AML-193 (cell line): ENCODE measurements at regions not wholly inside any gene's neighbourhood (a gene's known extent, or its start where the extent isn't known, plus 50 kb on each side); places are given as distances from the start of the nearest gene placed in this dataset.
A peak's percentile ranks its signal among the peaks of the same experiment; 100 is the strongest.

Experiments used
- DNase-seq, 2 experiments: peaks; one replicate each; lab custom pipeline; 2025; lab: John Stamatoyannopoulos, UW

DNA sequence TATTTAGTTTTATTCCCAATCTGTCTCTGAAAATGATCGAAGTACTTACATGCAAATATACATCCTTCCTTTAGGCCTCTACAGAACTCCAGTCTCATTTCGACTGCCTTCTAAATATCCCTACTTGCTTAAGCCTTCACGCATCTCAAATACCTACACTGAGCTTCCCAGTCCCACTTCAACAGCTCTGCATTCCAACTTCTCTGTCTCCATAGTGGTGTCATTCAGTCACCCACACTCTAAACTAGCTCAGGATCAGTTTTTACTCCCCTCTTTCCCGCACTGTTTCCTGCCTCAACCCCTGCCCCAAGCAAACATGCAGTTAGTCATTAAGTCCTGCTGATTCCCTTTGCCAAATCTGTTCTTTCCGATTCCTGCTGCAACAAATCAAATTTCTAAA, 91.8 kb upstream of the PREP start:
- no peak for DNase-seq

DNA sequence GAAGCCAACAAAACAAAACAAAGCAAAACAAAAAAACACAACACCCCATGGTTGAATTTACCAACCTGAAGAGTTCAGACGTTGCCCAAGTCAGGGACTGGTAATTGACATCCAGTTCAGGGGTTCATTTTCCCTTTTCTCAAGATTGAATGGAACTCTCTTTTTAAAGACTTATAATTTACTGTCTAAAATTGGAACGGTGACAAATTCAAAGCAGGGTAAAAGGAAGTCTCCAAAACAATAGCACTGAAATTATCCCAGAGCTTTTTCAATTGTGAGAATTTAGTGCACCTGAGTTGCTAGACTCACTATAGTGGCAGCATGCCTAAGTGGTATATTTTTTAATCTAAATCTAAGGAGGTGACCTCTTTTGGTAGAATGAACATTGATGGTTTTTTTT, 90.9 kb upstream of the PREP start:
- no peak for DNase-seq

DNA sequence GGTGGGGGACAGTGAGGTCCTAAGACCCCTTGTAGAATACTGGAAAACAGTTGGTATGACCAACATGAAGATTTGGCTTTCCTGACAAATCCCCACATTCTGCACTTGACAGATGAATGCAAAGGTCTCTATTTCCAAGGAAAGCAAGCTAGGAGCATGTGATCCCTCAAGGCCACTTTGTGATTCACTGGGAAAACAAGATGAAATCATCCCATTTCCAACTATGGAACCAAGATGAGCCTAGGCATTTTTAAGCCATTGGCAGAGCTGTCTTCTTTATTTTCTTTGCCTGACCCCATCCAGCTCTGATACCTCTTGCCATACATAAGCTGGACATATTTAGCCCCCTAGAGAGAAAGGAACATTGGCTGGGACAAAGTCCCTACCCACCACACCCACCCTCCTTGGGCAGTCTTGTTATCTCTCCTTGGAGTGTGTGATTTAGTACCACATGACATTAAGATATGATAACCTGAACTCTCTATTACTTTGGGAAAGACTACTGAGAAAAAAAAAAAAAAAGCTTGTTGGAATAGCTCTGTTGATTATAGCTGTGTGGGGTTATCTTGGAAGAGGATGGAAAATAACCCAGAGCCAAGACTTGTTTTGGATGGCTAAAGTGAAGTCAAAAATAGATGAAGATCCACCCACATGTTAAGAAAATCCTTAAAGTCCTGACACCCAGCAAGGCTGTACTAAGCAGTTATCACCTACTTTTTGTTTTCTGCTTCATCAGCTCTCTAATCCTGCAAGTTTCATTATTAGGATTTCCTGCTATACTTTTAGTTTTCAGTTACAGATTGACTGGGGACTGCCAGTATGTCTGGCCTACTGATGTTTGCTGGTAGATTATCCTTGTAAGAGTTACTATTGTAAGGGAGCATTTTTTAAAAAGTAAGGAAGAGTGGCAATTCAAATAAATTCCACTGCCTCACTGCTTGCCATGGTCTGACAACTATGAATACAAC, 90.1 kb upstream of the PREP start:
- DNase-seq: no peak

DNA sequence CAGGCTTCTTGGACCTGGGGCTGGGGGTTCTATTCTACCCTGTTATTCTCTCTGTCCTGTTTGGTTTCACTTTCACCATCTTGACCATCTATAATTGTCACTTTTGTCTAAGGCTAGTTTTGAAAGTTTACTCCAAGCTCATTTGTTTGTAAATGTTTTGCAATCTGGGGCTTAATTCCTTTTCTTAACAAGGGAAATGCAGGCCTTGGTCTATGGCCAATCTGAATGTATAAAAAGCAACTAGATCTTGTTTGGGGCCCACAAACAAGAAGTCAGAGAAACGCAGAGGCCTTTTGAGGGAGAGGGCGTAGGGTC, 86.3 kb upstream of the PREP start:
- no peak for DNase-seq

DNA sequence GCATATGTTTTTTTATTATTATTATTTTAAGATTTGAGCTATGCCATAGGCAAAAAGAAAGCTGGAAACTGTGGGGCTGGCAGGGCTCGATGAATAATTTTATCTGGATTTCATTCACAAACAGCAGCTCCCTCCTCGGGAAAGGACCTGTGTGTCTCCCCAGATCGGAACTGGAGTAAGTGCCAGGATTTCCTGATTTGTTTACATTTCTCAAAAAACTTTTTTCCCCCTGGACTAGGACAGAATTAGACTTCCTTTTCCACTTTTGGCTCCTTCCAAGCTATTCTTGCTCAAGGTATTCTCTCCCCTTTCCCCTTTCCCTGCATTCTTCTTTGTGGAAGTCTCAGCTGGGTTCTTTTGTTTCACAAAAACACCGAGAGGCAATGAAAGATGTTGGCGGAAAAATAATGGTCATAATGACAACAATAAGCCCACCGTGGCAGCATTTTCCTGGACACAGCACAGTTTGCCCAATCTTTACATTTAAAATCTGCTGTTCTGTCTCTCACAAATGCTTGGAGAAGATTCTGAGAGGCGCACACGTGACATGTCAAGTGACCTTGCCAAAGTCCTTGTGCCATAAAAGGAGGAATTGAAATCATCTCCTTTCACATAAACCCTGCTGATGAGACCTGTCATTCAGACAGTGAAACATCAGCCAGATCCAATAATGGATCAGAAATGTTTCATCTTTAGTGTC, 85.8 kb upstream of the PREP start:
- DNase-seq: no peak

DNA sequence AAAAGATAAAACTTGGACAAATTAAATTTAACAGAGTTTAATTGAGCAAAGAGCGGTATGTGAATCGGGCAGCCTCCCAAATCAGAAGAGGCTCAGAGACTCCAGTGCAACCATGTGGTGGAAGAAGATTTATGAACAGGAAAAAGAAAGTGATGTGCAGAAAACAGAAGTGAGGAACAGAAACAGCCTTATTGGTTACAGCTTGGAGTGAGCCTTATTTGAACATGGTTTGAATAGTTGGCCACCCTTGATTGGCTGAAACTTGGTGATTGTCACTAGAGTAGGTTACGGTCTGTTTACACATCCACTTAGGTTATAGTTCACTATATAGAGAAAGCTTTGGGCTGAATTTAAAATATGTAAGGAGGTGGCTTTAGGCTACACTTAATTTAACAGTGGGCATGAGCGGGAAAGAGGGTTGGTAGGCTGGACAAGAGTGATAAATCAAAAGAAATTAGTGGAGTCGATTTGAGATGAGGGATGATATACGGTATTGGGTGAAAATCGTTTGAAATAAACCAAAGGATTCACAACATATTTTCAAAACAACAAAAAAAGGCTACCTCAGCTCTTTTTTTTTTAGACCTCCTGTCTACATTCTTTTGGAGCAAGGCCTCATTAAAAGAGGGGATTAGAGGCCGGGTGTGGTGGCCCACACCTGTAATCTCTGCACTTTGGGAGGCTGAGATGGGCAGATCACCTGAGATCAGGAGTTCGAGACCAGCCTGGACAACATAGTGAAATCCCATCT, 84.3 kb upstream of the PREP start:
- DNase-seq: no peak

DNA sequence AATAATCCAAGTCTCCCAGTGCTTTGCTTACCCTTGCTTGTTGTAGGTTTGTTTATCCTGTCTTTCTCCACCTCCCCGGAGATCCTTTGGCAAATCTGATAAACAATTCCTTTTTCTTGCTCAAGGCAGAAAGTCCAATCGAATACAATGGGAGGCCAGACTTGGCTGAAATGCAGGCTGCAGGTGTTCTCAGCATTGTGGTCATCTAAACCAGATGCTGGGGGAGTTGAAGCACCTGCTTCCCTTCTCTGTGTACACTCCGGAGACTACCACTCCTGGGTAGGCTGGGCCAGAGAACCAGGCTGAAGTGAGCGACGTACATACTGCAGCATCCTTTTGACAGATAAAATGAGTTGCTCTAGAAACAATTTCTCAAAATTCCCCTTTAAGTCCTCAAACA, 82.6 kb upstream of the PREP start:
- DNase-seq: no peak

DNA sequence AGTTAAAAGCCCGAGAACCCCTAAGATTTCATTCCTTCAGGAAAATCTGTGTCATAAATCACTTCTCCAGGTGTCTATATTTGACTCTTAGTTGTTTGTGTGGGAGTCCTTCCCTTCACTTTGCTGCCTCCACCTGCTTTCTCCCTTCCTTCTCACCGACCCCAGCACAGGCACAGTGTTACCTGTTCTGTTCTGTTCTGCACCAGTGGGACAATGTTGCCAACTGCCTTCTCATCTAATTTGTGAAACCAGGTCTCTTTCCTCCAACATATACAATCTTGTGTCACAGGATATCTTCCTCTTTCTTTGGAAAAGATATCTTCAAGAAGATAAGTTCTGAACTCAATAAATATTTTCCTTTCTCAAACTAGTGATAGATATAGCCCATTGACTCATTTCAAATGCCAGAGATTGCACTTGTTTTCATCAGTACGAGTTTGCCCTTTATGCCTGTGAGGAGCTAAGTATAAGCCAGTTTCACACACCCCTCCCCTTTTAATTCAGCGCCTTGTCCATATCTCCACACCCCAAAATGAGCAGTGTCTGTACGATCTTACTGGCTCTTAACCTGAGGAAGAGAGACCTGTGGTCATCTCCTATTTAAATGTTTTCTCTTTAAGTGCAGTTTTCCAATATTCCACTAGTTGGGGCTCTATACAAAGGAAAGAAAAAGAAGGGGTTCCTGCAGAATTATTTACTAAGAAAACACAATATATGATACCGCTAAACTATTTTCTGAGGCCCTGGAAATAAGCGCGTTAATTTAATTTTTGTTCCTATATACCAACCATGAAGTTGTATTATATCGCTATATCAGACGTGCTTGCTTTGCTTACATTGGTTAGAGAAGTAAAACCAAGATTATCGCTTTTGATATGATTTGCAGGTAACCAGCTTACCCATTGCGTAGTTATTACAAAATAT, 81.6 kb upstream of the PREP start:
- peak; percentile 72 to 74 for DNase-seq

DNA sequence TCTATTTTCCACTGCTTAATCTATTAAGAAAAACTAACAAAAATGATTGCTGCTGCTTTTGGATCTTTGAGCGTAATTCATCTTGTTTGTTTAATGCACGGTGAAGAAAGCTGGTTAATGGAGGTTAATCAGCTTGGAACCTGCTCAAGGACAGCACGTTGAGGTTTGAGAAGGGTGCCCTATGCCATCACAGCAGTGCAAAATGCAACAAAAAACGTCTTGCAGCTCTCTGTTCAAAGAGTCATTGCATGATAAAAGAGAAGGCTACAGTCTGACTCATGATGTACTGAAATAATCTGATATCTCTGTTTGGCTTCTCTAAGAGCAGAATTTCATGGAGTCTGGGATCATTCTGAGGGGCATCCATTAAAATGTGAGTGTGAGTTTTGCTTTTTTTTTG, 80.6 kb upstream of the PREP start:
- no peak for DNase-seq

DNA sequence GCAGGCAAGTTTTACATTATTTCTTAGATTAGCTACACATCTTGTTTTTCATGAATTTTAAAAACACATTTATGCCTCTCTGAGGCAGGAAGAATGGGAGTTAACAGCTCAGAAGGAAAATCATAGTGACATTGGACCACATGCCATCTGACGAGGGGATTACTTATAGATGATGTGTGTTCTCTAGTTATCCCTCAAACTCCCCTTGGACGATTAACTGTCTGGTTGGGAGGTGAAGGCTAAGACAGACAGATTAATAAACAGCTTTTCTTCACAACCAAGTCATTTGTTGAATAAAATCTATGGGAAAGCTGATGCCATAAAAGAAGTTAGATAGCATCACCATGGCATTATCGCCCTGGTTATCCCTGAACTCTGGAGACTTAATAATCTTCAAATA, 80.0 kb upstream of the PREP start:
- no peak for DNase-seq

DNA sequence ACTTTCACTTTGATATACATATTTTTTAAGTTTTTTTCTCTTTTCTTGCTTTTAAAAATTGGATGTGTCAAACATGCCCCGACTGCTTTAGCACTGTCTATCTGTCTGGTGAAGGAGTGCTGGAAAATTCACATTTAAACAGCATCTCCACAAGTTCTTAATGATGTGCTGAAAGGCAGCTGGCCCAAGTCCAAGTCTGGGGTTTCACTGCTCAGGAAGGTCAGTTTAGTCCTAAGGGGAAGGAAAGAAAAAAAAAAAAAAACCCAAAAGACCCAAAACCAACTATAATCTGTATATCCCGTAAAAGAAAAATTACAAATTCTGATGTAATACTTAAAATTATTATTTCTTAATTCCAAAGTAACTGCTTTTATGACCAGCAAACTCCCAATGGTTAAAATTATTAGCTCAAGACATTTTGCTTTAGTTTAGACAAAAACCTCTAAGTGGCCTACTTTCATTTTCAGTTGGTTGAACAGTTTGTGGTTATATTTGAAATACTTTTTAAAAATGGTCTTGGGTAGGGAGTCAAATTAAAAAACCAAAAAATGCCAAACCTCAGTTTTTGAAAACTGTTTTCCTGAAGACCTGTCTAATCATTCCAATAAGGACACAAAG, 79.5 kb upstream of the PREP start:
- DNase-seq: peak; percentile 34 to 42

DNA sequence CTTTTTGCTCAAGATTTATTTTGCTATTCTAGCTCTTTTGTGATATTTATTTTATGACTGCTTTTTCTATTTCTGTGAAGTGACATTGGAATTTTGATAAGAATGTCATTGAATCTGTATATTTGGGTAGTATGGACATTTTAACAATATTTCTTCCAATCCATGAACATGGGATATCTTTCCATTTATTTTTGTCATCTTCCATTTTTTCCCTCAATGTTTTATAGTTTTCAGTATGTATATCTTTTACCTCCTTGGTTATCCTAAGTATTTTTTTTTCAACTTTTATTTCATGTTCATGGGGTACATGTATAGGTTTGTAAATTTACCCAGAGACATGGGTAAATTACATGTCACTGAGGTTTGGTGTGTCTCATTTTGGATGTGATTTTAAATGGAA, 74.1 kb upstream of the PREP start:
- no peak for DNase-seq

DNA sequence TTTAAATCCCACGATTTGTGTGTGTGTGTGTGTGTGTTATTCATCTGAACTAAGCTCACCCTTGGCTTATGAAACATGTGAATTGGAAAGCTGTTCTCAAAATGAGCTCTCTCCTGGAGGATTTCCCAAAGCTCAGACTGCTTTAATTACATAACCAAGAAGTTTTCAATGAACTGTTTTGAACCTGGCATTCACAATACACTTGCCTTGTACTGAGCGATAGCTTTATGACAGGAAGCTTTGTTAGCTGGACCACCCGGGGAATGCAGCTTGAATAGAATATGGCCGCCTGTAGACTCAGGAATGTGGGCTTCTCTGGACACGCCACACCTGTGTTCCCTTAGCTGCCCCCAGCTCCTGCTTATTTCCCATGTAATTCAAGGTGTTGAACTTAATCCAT, 71.4 kb upstream of the PREP start:
- no peak for DNase-seq

DNA sequence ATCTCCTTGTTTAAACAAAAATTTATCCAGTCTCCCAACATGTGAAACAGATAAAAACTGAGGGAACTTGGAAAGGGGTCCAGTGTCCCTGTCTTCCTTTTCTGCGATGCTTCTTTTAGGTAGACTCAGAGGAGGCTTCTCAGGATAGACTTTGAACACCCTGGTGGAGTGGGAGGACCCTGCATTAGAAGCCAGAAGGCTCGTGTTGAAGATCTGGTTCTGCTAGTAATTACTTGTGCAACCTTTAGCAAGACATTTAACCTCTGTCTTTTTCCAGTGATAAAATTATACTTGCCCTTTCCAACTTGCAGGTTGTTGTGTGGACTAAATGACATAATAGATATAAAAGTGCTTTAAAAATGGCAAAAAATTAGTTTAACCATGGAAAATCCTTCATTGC, 67.1 kb upstream of the PREP start:
- DNase-seq: no peak

DNA sequence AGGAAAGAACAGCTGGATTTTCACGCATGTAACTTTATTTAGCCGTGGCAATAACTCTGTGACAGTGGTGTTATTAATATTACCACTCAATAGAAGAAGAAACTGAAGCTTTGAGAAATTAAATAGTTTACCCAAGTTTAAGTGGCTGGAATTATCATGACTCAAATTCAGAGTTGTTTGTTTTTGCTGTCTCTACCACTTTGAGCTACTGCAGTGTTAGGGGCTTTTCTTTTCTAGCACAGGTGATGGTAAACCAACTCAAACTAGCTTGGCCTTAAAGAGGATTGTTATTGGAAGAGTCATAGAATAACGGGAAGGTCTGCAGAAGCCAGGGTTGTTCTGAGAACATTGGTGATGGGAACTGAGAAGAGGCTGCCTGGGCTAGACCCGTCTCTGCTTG, 66.0 kb upstream of the PREP start:
- no peak for DNase-seq

DNA sequence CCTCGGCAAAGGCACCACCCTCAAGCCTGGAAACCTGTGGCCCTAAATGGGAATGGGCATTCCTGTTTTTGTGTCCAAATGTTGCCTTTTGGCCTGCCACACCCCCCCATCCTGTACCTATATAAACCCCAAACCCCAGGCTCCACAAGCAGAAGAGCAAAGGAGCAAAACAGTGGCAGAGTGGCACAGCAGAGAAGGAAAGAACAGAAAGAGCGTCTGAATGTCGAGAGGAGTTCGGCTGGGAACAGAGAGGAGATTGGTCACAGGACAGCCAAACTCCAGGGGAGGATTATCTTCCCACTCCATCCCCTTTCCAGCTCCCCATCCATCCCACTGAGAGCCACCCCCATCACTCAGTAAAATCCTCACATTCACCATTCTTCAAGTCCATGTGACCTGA, 58.0 kb upstream of the PREP start:
- no peak for DNase-seq

DNA sequence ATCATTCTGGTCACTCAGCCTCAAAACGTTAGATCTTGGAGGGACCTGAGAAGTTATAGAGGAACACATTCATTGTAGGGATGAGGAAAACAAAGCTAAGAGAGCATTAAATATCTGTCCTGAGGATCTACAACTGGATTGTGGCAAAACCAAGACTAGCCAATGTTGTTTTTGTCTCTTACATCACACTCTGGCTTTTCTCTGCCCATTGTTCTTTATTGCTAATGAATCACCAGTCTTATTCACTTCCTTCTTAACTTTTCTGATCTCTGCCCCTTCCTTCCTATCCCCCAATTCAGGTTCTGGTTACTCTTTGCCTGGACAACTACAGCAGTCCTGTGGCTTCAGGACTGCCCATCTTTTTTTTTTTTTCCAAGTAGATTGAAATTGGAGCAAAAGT, 57.0 kb upstream of the PREP start:
- DNase-seq: peak; percentile 14 to 20

DNA sequence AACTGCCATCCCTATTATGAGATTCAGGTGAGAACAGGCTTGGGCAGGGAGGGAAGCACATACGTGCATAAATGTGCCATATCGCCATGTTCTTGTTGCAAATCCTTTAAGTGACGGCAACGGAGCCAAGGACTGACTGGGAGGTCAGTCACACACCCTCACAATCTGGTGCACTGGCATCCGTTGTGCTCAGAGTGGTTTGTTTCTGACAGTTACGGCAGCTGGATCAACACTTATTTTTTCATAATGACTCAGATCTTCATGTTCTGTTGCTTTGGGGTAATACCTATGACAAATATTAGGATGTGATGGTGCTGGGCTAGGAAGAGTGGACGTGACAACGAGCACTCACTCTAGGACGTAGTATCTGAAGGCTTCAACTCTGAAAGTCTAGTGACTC, 56.2 kb upstream of the PREP start:
- DNase-seq: no peak

DNA sequence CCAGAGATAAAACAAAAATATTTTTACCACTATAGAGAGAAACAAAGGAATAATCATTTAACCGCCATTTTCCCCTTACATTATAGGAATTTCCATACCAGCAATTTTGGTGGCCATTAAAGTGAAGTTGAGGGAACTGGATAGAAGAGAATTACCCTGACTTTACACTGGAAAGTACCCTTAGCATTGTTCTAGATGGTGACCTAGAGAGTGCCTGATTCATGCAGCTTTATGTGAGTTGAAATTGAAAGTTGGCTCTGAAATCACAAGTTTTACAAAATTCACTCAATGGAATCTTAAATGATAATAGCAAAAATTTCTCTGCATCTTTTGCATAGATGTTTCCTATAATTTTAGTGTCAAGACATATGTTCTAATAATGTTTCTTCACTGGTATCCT, 55.7 kb upstream of the PREP start:
- no peak for DNase-seq

DNA sequence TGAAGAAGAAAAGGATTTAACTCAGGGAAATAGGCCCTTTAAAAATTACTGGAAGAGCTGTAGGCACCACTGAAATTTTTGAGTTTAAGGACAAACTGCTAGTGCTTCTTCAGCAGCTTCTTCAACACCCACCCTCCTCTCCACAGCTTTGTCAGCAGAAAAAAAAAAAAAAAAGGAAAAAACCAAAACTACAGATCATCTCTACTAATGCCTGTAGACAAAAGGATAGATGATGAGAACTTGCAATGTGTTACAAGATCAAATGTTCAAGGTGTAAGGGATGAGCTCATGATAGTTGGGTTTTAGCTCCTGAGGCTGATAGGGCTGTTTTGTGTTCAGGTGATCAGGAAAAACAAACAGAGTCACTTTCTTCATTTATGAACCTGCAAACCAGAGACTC, 55.2 kb upstream of the PREP start:
- no peak for DNase-seq

DNA sequence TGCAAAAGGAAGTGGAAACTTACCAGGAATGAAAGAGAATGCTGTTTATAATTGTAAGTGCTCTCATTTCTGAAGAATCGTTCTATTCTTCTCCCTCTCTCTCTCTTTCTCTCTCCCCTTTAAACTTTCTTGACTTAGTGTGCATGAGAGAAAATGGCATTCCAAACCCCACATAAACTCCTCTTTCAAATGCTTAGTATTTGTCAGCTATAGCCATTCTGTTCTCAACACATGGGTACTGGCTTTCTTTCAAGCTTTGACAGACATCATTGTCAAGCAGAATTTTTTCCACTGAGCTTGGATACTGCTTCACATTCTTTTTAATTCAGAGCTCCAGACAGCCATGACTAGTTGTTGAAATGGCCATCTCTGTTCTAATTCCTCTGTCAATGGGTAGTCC, 51.1 kb upstream of the PREP start:
- no peak for DNase-seq
